Pancreas (tissue), 10 donors: ENCODE measurements at regions not wholly inside any gene's neighbourhood (a gene's known extent, or its start where the extent isn't known, plus 50 kb on each side); places are given as distances from the start of the nearest gene placed in this dataset.

Experiments used
- ATAC-seq, 4 donors: fragments of 200-7000 bp; cut with Tn5 transposase; one replicate each; pipeline versions ENCODE4 v1.8.0 to v1.9.1; 2020; ENCODE audit warnings: mild to moderate bottlenecking in 4 of 4, moderate library complexity in 4 of 4
- DNase-seq, 6 donors: peaks; one replicate each; pipeline ENCODE4 v3.0.0-alpha.2; 2020
- FAIRE-seq: peaks from 2 replicates; lab custom pipeline; 2012; peaks lifted over from hg19 to GRCh38; lab: Jason Lieb, UNC
- H3K27ac ChIP-seq, 4 donors: fragments of 200-600 bp; sonication (generic); 1 replicate in 3 of 4; 2 replicates in 1 of 4; pipeline versions ENCODE4 v1.5.0 to v1.8.0; 2020
- H3K27me3 ChIP-seq, 4 donors: fragments of 200-600 bp; one replicate each; pipeline ENCODE4 v1.8.0; 2021
- H3K36me3 ChIP-seq, 3 donors: fragments of 200-600 bp; sonication (generic) in 1 of 3; one replicate each; pipeline versions ENCODE4 v1.5.0 to v1.8.0; 2020 to 2021
- H3K4me1 ChIP-seq, 3 donors: fragments of 200-600 bp; one replicate each; pipeline ENCODE4 v1.8.0; 2021
- H3K4me3 ChIP-seq, 4 donors: fragments of 200-600 bp; sonication (generic) in 2 of 4; one replicate each; pipeline versions ENCODE4 v1.5.0 to v1.8.0; 2020 to 2021
- H3K9me3 ChIP-seq, 4 donors: fragments of 200-600 bp; one replicate each; pipeline ENCODE4 v1.8.0; 2021
- CTCF ChIP-seq, 4 donors: fragments of 200-600 bp; sonication (generic) in 3 of 4; IDR thresholded peaks; one replicate each; pipeline versions ENCODE4 v1.5.0 to v1.8.0; 2021; ENCODE audit warnings: antibody characterized with exemption in 4 of 4
- WGBS, 2 donors: extraction: QIAGEN DNeasy Blood & Tissue Kit; methylation state at CpG; one replicate each; pipeline ENCODE4 v1.1.7; 2013; 5-methylcytosine and 5-hydroxymethylcytosine counted together
- intact Hi-C, 3 donors: fragments of 100-400 bp; cut with DNase I; formaldehyde crosslinking; loops; one replicate each; pipeline versions ENCODE4 v1.11.1 to v1.14.2; 2022
- donor health status: healthy with polysubstance abuse.
- donor health status: DM: no; HTN: no; CAD: no; lungs with moderate emphysema.
- donor health status: DM: no; HTN: no; CAD: no.
- donor health status: control.
- donor health status: control.
- donor health status: Bipolar disorder and iron deficiency.
- donor health status: DM: yes; HTN: yes; CAD: no.
- donor health status: DM: no; HTN: no; CAD: no.
- donor health status: DM: no; HTN: no; CAD: no.
- donor health status: DM: yes; HTN: yes; CAD: no.

- ATAC-seq = no peak
- Histone ChIP-seq H3K4me1 (no peaks in the 10 kb centered on the region), H3K36me3 (no peaks in the 10 kb centered on the region), H3K9me3 (no peaks in the 10 kb centered on the region), H3K4me3 (no peak overlapping the region), H3K27me3 (no peaks in the 10 kb centered on the region), H3K27ac (no peak overlapping the region)
- no peak for TF ChIP-seq CTCF (IDR thresholded peaks at IDR 0.05)
- DNase-seq = no peak
- no peak for FAIRE-seq
- intact Hi-C loops = no loop called here
- 78 to 80% methylated on average over 4 of the region's 4 CpGs for WGBS, 2 donors
These were observed 1915.0 kb upstream of the CELF4 start for GRCh38 chr18:39480494-39481195.

GRCh38 chr18:39464006-39464405 lies 1898.4 kb upstream of the CELF4 start:
- peaks cover 0 to 5% (median 0%) of the 10 kb centered on the region in 3 donors for H3K4me1 ChIP-seq
- H3K4me3 ChIP-seq = no peak overlapping the region
- H3K9me3 ChIP-seq = no peaks in the 10 kb centered on the region
- no peak for DNase-seq
- peak in 1 of 4 donors; percentile 58 for ATAC-seq
- intact Hi-C loops = no loop called here
- TF ChIP-seq CTCF (IDR thresholded peaks at IDR 0.05) = no peak
- no peak for FAIRE-seq
- no peaks in the 10 kb centered on the region for H3K27me3 ChIP-seq
- no peak overlapping the region for H3K27ac ChIP-seq
- H3K36me3 ChIP-seq = no peaks in the 10 kb centered on the region

GRCh38 chr18:39462436-39462835 lies 1896.8 kb upstream of the CELF4 start:
- Histone ChIP-seq H3K9me3 (no peaks in the 10 kb centered on the region), H3K27ac (no peak overlapping the region), H3K27me3 (no peaks in the 10 kb centered on the region), H3K36me3 (no peaks in the 10 kb centered on the region), H3K4me1 (peaks cover 0 to 5% (median 0%) of the 10 kb centered on the region in 3 donors), H3K4me3 (no peak overlapping the region)
- 86 to 87% methylated on average over 1 of the region's 1 CpG for WGBS, 2 donors
- ATAC-seq = no peak
- no peak for DNase-seq
- intact Hi-C loops = no loop called here
- no peak for FAIRE-seq
- no peak for TF ChIP-seq CTCF (IDR thresholded peaks at IDR 0.05)

- Histone ChIP-seq H3K36me3 (no peaks in the 10 kb centered on the region), H3K9me3 (no peaks in the 10 kb centered on the region), H3K4me3 (no peak overlapping the region), H3K4me1 (peaks cover 0 to 5% (median 0%) of the 10 kb centered on the region in 3 donors), H3K27me3 (no peaks in the 10 kb centered on the region), H3K27ac (no peak overlapping the region)
- intact Hi-C loops = no loop called here
- ATAC-seq = no peak
- DNase-seq = no peak
- TF ChIP-seq CTCF (IDR thresholded peaks at IDR 0.05) = no peak
- FAIRE-seq = peak; percentile 45
These were observed 1894.5 kb upstream of the CELF4 start for GRCh38 chr18:39460136-39460535.

GRCh38 chr18:39455285-39455684 lies 1889.7 kb upstream of the CELF4 start:
- ATAC-seq (peak in 3 of 4 donors; percentile 39 to 46 (median 41)), DNase-seq (no peak)

More at GRCh38 chr18:39455285-39455684, 1889.7 kb upstream of the CELF4 start:
- Histone ChIP-seq H3K4me1 (peaks cover 0 to 12% (median 8%) of the 10 kb centered on the region in 3 donors), H3K27me3 (no peaks in the 10 kb centered on the region), H3K27ac (no peak overlapping the region), H3K9me3 (no peaks in the 10 kb centered on the region), H3K4me3 (no peak overlapping the region), H3K36me3 (no peaks in the 10 kb centered on the region)
- intact Hi-C loops = no loop called here
- no peak for TF ChIP-seq CTCF (IDR thresholded peaks at IDR 0.05)
- FAIRE-seq = no peak
